Ascending aorta (tissue), 2 donors: ENCODE measurements at regions not wholly inside any gene's neighbourhood (a gene's known extent, or its start where the extent isn't known, plus 50 kb on each side); places are given as distances from the start of the nearest gene placed in this dataset.
"Not testable (repeated sequence)": the region's sequence is repeated elsewhere in the genome, so short reads cannot be mapped to it uniquely, and the experiment has no call there.

ENCODE experiments used
- DNase-seq, 2 donors: peaks; one replicate each; pipeline ENCODE4 v3.0.0-alpha.2; 2019; ENCODE audit warnings: low spot score in 2 of 2
- H3K27ac ChIP-seq, 2 donors: fragments of 200-600 bp; sonication (generic); one replicate each; pipeline ENCODE4 v1.5.1; 2016 to 2017; ENCODE audit warnings: mild to moderate bottlenecking in 1 of 2
- H3K27me3 ChIP-seq: fragments of 200-600 bp; sonication (generic); one replicate; pipeline ENCODE4 v1.5.1; 2017
- H3K36me3 ChIP-seq, 2 donors: fragments of 200-600 bp; sonication (generic); one replicate each; pipeline ENCODE4 v1.5.1; 2016
- H3K4me1 ChIP-seq, 2 donors: fragments of 200-600 bp; sonication (generic); one replicate each; pipeline ENCODE4 v1.5.1; 2016 to 2017; ENCODE audit warnings: mild to moderate bottlenecking in 1 of 2
- H3K4me3 ChIP-seq, 2 donors: fragments of 200-600 bp; sonication (generic); one replicate each; pipeline ENCODE4 v1.5.1; 2016 to 2017; ENCODE audit warnings: mild to moderate bottlenecking in 1 of 2
- H3K9me3 ChIP-seq, 2 donors: fragments of 200-600 bp; sonication (generic); one replicate each; pipeline ENCODE4 v1.5.1; 2016
- intact Hi-C: fragments of 100-400 bp; cut with DNase I; formaldehyde crosslinking; loops from one replicate; pipeline ENCODE4 v1.15.1; 2023

DNA sequence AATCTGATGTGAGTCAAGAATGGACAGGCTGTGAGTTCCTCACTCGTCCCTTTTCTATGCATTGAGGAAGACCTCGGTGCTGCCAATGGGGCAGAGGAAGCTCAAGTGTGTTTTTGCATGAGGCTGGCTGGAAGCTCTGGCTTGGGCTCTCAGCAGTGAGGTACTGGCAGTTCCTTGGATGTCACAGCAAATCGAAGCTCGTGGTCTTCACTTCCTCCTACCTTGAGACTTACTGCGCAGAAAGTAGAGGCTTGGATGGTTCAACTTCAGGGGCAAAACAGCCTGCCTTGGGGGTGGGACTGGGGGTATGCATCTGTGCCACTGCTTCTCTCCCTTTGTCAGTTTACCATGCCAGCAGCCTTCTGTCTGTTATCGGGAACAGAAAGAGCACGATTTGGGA lies 229.8 kb upstream of the PLGLB2 start:
- H3K27ac ChIP-seq, H3K27me3 ChIP-seq, DNase-seq, H3K9me3 ChIP-seq, H3K36me3 ChIP-seq, H3K4me3 ChIP-seq, H3K4me1 ChIP-seq, intact Hi-C loops: not testable (repeated sequence)

DNA sequence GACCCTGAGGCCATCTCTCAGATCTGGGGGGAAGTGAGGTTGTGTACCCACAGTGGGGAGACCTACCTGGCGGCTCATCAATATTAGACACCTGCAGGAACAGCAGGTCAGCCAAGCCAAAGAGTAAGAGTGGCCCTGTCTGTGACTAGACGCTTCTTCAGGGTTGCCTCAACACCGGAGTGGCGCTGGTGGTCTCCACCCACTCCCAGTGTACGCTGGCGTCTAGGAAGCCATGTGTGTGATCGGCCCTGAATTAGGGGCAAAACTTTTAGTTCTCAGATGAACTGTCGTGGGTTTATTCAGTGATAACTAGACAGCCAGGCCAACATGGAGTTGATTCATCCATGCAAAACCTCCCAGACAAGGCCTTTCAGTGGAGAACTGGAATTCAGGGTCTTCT lies 229.3 kb upstream of the PLGLB2 start:
- H3K27me3 ChIP-seq, H3K4me3 ChIP-seq, H3K36me3 ChIP-seq, H3K27ac ChIP-seq, DNase-seq, H3K4me1 ChIP-seq, H3K9me3 ChIP-seq, intact Hi-C loops: not testable (repeated sequence)

DNA sequence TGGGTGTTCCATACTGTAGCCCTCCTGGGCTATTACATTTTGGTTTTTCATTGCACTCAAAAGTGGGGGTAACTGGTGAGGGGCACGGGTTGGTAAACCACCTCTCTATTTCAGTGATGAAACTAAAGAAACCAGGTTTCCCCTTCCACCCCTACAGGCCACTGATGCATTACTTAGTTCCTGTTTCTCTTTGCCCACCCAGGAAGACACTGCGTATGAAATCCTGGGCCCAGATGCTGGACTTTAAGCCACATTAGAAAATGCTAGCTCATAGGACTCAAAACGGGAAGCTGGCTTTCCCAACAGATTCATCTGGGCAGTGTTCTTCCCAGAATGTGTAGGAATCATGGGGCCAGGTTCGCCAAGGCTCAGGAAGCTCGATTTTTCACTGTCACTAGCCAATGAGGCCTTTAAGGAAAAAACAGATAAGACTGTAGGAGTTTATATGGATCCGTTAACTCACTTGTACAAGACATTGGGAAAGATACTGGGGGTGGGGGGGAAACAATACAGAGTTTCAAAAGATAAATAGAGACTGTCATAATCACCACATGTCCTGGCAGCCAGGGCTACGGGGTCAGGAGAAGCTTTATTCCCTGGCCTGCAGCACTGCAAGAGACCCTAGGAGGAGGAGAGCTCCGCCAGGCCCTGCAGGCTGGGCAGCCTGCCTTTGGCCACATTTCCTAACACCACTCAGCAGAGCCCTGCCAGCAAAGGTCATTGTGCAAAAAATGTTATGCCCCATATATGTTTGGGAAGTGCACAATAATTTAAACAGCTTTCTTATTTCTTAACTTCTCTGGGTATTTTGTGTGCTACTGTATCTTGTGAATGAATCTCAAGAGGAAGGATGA lies 228.5 kb upstream of the PLGLB2 start:
- H3K9me3 ChIP-seq, intact Hi-C loops, H3K27ac ChIP-seq, H3K4me3 ChIP-seq, H3K4me1 ChIP-seq, H3K36me3 ChIP-seq, H3K27me3 ChIP-seq, DNase-seq: not testable (repeated sequence)

DNA sequence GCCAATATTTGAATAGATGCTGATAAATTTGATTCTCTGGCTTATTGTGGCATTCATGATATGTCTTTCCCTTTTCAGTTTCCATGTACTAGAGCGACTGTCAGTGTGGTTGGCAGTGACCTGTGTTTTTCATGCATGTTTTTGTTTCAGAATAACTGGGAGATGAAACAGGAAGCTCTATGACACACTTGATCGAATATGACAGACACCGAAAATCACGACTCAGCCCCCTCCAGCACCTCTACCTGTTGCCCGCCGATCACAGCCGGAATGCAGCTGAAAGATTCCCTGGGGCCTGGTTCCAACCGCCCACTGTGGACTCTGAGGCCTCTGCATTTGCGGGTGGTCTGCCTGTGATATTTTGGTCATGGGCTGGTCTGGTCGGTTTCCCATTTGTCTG lies 226.8 kb upstream of the PLGLB2 start:
- H3K9me3 ChIP-seq, intact Hi-C loops, H3K4me1 ChIP-seq, H3K27ac ChIP-seq, H3K36me3 ChIP-seq, H3K4me3 ChIP-seq, DNase-seq, H3K27me3 ChIP-seq: not testable (repeated sequence)

DNA sequence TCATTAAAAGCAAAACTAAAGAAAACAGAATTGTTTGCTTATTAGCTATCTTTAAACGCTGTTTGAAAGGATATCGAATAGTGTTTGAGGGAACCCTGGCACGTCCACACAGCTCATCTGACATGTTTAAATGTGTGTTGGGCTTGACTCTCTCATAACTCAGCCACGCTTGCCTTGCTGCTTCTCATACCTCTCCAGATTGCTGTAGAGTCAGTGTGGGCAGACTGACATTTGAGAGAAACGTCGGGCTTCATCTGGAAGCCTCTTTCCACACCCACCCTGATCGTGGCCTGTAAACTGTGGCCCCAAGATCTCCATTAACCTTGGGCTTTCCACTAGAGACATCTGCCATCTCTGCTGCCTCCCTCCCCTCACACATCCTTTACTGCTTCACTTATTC lies 226.4 kb upstream of the PLGLB2 start:
- H3K4me1 ChIP-seq, H3K9me3 ChIP-seq, H3K4me3 ChIP-seq, intact Hi-C loops, H3K36me3 ChIP-seq, H3K27me3 ChIP-seq, DNase-seq, H3K27ac ChIP-seq: not testable (repeated sequence)

DNA sequence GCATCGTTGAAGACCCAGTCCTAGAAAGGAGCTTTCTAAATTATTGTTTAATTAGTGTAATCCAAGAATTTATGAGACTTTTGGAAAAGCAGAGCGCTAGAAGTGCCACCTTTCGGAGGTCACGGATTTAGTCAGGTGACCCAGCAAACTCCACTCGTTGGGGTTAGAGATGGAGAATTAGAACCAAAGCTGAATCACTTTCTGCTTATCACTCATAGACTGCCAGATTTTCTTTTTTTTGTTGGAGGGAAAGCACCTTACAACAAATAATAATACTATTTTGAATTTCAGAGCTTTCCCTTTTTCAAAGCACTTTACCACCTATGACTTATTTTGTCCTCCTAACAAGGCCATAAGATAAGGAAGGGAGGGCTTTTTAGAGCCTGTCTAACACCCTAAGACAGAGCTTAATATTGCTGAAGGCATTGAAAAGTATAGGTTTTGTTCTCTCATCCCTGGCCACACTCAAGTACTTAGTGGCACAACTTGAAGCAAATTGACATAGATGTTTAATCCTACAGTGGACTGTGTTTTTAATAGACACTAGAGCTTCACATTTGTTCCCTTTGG lies 223.2 kb upstream of the PLGLB2 start:
- not testable (repeated sequence) for H3K9me3 ChIP-seq

DNA sequence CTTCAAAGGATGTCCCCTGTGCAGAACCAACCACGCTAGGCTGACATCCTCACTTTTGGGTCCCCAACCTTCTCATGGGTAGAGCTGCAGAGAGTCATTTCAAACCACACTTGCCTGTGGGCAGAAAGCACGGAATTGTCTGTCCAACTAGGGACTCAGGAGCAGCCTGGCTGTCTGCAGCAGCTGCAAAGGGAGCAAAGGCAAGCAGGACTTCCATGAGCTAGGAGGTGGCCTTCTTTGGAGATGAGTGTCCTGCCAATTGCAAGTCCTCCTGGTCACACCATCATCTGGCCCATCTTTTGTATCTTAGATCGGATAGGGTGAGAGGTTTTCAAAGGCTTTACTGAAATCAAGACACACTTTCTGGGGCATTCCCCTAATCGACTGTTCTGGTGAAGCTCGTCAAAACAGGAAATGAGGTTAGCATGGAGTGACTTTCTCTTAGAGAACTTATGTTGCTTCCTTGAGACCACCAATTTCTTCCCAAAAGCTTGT lies 222.3 kb upstream of the PLGLB2 start:
- DNase-seq: not testable (repeated sequence)

More for the DNA sequence above, 223.2 kb upstream of the PLGLB2 start:
- H3K27me3 ChIP-seq, H3K4me1 ChIP-seq, H3K27ac ChIP-seq, H3K4me3 ChIP-seq, DNase-seq, intact Hi-C loops, H3K36me3 ChIP-seq: not testable (repeated sequence)

DNA sequence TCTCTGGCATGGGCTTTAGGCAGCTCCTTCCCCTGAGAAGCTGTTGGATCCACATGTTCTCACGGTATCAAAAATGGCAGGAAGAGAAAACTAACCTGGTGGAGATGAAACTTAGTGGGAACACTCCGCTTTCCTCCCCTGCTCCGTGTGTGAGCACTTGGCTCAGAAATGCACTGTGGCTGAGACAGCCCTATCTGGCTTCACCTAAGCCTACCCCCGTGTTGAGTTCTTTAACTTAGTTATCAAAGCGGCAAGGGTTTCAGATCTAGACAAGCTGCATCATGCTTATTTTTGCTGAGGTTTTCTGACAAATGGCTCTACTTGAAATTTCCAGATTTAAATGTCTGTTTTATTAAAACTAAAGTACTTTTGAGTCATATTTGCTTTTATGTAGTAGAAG lies 221.6 kb upstream of the PLGLB2 start:
- H3K36me3 ChIP-seq, DNase-seq, H3K4me1 ChIP-seq, H3K27ac ChIP-seq, H3K4me3 ChIP-seq, intact Hi-C loops, H3K9me3 ChIP-seq, H3K27me3 ChIP-seq: not testable (repeated sequence)

More for the DNA sequence above, 222.3 kb upstream of the PLGLB2 start:
- intact Hi-C loops, H3K9me3 ChIP-seq, H3K27me3 ChIP-seq, H3K27ac ChIP-seq, H3K36me3 ChIP-seq, H3K4me1 ChIP-seq, H3K4me3 ChIP-seq: not testable (repeated sequence)

DNA sequence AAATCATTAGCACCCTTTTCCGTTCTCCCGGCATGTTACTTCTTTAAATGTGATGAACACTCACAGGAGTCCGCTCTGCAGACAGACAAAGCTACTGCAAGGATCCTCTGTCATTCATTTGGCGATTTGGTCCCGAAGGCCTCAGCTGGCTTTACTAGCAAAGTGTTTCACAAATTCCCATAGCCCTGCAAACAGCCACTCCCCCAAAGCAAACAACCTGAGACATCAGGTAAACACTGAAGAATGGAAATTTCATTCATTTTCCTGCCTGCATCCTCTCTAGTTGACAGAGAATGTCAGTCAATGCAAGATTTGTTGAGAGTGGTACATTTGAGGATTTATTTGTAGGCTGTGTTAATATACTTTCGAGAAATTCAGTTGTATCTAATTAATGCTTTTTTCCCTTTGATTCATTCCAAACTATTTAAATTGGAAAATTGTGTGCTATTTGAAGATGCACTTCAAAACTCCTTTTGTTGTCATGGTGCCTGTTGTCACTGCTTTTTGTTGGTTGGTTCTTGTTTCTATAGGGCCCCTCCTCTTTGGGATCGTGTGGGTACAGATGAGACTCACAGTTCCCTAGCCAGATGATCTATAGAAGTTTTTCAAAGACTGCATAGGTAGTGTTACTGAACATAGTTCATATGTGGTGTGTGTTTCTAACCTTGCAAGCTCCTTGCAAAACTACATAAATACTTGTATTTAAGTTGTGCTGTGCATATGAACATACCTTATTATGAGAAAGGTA lies 215.7 kb upstream of the PLGLB2 start:
- H3K36me3 ChIP-seq, DNase-seq, H3K27ac ChIP-seq, H3K27me3 ChIP-seq, H3K4me3 ChIP-seq, intact Hi-C loops, H3K4me1 ChIP-seq, H3K9me3 ChIP-seq: not testable (repeated sequence)

DNA sequence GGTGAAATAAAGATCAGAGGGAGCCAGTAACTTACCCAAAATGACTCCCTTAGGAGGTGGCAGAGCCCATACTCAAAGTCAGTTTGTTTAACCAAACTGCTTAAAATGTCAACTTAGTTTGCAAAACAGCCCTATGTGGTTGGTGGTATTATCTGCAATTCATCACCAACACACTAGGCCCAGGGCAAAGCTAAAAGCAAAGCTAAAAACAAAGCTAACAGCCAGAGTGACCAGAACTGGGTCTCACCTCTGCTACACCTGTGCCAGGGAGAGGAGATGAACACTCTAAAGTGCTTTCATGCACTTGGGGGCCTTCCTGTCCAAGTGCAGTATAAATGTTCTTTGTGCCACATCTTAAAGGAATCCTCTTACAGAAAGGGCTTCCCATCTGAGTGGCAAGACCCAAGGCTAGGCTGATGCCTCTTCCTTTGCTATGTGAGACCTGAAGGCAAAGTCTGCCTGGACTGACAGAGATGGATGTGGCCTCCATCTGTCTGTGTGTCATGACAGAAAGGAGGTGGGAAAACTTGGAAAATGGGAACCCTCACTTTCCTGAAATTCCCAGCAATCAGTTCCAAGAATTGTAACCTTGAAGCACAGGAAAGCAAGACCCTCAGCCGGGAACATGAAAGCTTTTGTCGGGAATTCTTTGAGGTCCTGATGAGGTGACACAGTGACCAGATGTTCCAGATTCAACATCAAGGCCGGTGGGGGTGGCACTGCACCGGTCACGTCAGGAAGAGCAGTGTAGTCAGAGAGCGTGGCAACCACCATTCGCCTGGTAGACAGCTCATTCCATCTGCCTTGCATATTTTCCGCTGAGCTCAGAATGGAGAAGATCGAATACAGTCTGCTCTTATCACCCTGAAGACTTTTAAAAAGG lies 214.3 kb upstream of the PLGLB2 start:
- H3K36me3 ChIP-seq, H3K27me3 ChIP-seq, H3K9me3 ChIP-seq, intact Hi-C loops, H3K4me1 ChIP-seq, H3K27ac ChIP-seq, DNase-seq, H3K4me3 ChIP-seq: not testable (repeated sequence)

DNA sequence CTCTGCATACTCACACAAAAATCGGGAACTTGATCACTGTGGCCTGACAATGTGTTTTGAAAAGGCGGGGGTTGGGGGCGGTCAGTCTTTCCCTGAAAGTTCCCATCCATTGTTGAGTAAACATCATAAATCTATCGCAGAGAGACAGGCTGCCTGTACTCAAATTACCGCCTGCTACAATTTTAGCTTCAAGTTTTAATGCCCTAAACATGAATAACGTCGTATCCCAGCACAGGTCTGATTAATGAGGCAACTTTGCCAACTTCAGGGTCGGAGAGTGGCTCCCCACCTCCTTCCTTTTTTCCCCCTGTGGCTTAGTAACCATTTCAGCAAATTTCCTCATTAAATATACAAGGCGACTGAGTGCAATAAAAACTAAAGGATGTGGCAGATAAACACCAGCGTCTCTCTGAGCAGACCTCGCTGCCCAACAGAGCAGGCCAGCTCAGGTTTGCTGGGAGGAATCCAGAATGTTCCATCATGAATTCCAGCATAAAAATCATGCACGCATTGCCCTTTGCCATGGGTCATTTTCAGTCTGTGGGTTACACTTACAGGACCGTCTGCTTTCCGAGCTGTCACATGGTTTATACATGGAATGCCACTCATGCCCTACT lies 213.5 kb upstream of the PLGLB2 start:
- H3K4me1 ChIP-seq, H3K27me3 ChIP-seq, H3K4me3 ChIP-seq, H3K9me3 ChIP-seq, DNase-seq, intact Hi-C loops, H3K27ac ChIP-seq, H3K36me3 ChIP-seq: not testable (repeated sequence)

DNA sequence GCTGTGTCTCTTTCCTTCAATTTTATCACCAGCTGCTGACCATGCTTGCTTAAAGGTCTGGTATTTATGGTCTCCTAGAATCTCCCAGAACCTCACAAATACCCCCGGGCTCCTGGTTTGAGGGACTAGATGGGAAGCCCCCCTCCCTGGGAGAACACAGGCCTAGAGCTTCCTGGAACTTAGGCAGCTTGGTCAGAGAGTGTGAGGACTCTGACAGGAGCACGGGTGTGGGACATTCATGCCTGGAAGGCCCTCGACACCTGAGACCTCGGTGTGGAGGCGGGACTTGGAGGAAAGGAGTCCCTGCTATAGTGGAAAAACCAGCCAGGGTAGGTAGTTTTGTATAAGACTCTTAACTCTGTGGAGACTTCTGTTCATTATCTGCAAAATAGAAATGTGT lies 211.5 kb upstream of the PLGLB2 start:
- H3K27ac ChIP-seq, H3K4me1 ChIP-seq, H3K9me3 ChIP-seq, intact Hi-C loops, H3K4me3 ChIP-seq, H3K27me3 ChIP-seq, H3K36me3 ChIP-seq, DNase-seq: not testable (repeated sequence)

DNA sequence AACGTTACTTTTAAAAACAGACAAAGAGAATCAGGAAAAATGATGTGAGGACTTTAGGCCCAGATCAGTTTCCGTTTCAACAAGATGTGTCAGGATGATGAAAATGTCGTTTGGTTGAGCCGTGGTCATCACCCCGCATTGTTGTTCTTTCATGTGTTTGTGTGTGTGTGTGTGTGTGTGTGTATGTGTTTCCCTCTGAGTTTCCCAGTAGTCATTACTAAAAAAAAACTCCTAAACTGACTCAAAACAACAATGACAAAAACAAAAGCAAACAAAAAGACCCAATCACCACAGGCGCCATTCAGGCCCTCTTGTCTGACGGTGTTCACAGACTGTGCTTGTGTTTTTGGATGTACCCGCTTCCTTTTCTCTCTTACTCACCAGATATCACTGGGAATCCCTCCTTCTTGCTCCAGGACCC lies 210.6 kb upstream of the PLGLB2 start:
- DNase-seq, intact Hi-C loops, H3K36me3 ChIP-seq, H3K27me3 ChIP-seq, H3K4me1 ChIP-seq, H3K27ac ChIP-seq, H3K9me3 ChIP-seq, H3K4me3 ChIP-seq: not testable (repeated sequence)
